HG03108 (cell line): ENCODE measurements at regions not wholly inside any gene's neighbourhood (a gene's known extent, or its start where the extent isn't known, plus 50 kb on each side); places are given as distances from the start of the nearest gene placed in this dataset.

Source experiments
- ATAC-seq: cut with Tn5 transposase; IDR thresholded peaks from one replicate; pipeline ENCODE4 v1.9.1; 2021; ENCODE audit warnings: moderate library complexity; ENCODE audit not compliant: unreplicated experiment

DNA sequence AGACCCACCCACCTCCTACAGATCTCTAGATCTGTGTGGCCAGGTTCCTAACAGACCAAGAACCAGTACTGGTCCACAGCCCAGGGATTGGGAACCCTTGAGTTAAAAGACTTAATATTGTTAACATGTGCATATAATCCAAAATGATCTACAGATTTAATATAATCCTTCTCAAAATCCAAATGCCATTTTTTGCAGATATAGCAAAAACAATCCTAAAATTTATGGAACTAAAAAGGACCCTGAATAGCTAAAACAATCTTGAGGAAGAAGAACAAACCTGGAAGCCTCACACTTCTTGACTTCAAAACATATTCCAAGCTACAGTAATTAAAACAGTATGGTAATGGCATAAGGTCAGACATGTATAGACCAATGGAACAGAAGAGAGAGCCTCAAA, 206.9 kb upstream of the SIX2 start:
- ATAC-seq: no peak

DNA sequence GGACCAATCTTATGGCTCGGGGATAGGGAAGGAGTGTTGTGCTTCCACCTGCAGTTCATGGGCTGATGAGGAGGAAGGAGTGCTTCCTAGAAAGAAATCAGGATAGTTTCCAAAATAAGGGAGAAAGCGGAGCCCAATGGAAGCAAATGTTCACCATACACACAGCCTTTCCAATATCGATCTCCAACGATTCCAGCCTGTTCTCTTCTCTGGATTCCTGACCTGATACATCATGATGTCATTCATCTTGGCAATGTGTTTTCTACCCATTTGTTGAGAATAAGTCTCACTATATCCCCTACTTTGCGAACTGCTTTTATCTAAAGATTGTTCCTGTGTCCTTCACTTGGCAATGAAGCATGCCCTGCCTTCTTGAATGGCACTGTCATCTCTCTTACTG, 205.3 kb upstream of the SIX2 start:
- no peak for ATAC-seq

DNA sequence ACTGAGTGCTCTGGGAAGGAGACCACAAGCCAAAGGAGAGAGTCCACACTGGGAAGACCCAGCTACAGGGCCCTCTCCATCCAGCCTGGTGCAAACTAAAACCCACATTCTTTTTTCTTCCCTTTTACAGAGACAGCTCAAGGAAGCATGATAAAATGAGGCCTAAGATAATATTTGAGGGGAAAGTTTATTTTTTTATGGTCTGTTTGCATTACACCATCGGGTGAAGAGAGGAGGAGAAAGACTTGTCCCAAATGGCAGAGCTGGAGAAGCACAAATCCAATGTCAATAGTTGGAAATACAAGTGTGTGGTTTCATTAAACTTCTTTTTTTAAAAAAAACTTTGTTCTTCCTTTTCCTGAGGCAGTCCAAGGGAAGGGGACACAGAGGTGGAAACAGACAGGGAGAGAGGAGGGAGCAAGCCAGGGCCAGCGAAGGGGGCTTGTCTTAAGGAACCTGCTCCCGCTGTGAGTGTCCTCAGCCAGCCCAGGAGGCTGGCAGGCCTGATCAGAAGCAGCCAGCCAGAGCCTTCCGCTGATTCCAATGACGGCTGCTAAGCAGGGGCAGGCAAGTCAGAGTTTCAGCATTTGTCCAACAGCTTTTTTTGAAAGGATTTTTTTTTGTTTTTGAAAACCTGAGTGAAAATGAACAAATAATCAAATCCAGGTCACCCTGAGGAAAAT, 203.8 kb upstream of the SIX2 start:
- ATAC-seq: no peak

DNA sequence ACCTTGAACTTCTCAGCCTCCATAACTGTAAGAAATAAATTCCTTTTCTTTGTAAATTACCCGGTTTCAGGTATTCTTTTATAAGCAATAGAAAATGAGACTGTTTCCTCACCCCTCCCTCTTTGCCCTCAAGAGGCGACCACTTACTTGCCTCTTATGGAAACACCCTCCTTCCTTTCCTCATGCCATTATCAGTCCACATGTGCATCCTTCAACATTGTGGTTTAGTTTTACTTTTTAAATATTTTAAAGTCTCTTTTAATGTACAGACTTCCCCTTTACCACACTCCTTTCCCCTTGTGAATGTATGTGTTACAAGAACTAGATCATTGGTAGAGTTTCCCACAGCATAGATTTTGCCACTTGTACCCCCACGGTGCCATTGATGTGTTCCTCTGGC, 202.4 kb upstream of the SIX2 start:
- no peak for ATAC-seq

DNA sequence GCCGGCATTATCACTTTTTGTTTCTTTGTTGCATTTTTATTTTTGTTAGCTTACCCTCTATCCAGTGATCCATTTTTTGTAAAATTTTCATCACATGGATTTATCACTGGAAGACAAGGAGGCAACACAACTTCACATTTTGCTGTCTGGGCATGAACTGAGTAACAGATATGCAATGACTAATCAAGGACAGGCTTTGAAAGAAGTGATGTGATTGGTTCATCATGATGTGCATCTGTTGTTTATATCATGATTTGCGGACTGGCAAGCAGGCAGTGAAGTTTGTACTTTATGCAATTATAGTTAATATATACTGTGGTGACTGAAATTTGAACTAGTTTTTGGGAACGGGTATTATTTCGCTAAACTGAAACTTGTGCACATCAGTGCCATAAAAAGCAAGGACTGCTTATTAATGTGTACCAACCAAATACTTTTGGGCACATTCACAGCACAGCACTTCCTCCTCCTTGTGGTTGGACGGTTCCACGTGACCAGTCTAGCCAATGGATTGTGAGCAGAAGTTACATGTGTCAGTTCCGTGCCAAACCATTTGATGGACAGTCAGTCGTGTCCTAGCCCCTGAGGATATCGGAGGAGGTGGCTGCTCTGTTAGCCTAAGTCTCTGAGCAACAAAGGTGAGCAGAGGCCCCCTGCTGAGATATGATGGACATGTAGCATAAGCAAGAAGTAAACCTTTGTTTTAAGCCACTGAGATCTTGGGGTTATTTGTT, 201.4 kb upstream of the SIX2 start:
- ATAC-seq: no peak

DNA sequence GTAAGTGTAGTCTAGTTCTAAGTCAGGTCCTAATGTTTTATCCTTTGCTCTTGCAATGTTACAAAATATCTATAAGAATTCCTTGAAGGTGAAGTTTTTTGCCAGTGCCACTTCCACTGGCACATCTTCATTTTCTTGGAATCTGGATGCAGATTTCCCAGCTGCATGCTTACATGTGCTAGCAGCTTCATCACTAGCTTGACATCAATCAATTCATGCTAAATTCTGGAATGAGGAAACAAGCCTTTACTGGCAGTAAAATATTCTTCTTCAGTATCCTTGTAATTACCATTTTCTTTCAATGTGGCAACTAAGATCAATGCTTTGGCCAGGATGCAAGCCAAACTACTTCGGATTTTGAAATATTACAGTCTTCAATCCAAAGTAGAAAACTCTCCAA, 200.6 kb upstream of the SIX2 start:
- ATAC-seq: no peak

DNA sequence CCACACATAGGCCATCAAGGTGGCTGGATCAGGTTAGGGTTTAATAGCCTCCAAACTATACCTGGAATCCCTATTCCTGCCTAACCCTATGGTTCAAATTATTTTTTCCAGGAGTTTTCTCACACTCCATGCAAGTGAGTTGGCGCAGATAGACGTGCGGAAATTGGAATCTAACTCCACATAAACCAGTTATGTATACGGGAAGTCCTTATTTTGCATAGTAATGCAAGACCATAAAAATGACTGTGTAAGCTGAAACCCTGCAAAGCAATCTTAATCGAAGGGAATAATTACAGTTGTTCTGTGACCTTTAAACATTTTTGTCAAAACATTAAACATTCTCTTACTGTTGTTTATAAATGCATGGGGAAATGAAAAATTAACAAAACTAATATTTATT, 200.1 kb upstream of the SIX2 start:
- no peak for ATAC-seq

DNA sequence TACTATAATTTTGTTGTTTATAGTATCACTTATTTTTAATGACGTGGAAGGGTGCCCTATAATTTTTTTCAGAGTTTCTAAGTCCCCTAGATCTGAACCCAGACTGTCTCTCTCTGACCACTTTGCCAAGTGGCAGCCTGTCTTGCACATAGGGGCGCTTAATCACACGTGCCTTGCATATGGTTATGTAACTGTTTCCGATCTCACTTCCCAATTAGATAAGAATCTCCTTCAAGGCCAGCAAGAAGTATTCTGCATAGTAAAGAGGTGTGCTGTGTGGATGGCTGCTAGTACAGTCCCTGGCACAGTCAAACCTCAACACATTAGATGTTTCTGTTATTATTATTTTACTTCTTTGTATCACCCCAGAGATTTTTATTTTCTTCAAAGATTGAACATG, 197.8 kb upstream of the SIX2 start:
- ATAC-seq: no peak

DNA sequence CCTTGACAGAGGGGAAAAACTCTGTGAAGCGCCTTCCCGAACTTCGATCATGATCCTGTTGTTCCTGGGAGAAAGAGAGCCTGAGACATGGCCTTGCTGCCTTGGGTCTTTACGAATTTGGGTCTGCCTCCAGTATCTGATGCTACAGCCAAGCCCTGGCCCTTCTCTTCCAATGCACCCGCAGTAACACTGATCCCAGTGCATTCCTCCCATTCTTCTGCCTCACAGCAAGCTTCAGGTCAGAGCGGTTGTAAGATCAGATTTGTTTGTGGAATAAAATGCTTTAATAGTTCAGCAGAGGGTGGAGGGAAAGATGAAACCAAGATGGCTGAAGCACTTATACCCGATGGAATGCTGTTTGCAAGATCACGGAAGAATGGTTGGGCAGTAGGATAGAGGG, 196.7 kb upstream of the SIX2 start:
- ATAC-seq: no peak

DNA sequence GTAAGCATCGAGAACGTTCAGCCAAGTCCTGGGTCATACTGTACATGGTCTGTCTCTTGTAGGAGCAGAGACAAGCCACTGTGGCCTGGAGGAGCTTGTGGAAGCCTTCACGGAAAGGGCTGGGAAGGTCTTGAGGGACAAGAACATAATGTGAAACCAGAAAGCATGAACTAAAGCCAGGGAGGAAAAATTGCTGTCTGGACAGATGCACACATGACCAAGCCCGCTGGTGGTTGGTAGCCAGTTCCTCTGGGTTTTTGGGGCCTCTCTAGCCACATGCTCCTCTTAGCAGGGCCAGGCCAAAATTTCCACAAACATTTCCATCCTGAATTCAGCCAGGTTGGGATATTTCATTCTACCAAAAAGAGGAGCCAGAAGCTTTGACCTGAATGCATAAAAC, 196.2 kb upstream of the SIX2 start:
- no peak for ATAC-seq

DNA sequence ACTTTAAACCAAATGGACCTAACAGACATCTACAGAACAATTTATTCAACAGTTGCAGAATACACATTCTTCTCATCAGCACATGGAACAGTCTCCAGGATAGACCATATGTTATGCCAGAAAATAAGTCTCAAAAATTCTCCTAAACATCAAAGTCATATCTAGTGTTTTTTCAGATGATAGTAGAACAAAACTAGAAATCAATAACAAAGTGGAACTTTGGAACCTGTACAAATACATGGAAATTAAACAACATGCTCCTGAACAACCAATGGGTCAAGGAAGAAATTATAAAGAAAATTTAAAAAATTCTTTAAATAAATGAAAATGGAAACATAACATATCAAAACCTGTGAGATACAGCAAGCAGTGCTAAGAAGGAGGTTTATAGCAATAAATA, 194.1 kb upstream of the SIX2 start:
- ATAC-seq: no peak

DNA sequence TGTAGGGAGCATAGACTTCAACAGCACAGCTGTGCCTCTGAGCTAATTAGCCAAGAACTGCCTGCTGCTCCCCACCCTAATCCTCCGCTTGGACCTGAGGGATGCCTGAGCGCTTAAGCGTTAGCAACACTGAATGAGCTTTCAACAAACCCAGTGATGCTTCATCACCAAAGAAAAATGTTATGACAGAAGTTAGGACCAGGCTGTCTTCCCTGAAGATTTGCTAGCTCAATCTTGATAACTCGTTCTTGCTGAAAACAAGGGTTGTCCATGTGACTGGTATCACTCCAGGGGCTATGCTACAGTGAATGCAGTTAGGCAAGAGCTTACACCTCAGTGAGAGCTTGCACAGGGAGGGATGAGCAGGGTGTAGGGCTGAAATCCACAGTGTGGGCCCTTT, 190.7 kb upstream of the SIX2 start:
- no peak for ATAC-seq

DNA sequence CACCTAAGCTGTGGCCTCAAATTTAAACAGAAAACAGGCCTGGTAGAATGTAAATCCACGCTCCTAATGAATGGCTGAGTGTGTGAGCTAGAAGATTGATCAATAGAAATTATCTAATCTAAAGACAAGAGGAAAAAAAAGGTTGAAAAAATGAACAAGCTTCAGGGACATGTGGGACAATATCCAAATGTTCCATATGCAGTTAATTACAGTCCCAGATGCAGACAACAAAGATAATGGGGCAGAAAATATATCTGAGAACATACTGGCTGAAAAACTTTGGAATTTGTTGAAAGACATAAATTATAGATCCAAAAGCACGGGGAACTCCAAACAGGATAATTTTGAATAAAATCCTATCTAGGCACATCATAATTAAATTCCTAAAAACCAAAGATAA, 186.7 kb upstream of the SIX2 start:
- ATAC-seq: no peak

DNA sequence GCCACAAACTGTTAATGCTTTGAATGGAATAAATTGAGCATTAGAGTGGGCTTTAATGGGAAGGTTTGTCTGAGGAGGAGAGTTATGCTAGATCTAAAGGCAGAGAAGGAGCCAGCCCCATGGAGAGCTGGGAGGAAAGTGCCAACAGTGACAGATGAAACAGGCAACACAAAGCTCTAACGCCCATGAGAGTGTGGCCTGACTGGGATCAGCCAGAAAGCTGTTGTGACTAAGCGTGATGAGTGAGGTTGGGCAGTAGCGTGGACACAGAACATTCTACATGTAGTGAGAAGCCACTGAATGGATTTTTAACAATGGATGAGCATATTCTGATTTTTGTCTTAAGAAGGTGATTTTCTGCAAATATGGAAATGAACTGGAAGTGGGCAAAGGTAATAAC, 185.3 kb upstream of the SIX2 start:
- ATAC-seq: no peak

DNA sequence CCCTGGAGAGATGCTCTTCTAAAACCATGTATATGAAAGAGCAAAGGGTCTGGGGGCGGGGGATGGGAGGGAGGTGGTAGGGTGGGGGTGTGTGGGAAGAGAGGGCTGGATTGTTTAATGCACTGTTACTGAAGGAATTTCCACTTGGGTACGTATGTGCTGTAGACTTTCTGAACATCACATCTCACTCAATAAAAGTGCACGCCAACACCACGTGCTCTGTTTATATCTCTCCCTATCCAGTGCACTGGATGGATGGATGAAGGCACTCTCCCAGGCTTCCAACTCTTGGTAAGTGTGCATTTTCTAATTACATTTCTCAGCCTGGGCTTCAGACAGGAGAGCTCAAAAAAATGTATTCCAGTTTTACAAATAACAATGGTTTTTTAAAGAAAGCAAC, 184.3 kb upstream of the SIX2 start:
- no peak for ATAC-seq

DNA sequence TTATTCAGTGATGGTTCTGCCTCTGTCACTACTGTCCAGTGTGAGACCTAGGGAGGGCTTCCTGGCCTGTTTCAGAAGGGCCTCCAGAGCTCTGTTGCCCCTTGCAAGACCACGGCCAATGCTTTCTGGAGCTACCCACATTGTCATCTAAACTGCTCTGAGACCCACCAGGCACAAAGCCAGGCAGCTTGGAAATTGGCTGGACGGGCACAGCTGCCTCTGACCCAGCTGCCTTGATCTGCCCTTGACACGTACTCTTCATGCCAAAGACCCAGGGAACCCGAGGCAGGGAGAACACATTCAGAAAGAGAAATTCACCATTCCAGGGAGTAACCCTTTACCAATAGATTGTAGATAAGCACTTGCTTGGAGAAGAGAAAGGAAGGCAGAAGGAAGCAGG, 183.7 kb upstream of the SIX2 start:
- ATAC-seq: no peak

DNA sequence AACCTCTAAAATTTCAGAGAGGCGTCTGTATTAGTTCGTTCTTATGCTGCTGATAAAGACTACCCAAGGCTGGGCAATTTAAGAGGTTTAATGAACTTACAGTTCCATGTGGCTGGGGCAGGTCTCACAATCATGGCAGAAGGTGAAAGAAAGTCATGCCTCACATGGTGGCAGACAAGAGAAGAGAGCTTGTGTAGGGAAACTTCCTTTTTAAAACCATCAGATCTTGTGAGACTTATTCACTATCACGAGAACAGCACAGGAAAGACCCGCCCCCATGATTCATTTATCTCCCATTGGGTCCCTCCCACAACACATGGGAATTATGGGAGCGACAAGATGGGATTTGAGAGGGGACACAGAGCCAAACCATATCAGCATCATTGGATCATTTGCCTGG, 183.2 kb upstream of the SIX2 start:
- ATAC-seq: no peak

DNA sequence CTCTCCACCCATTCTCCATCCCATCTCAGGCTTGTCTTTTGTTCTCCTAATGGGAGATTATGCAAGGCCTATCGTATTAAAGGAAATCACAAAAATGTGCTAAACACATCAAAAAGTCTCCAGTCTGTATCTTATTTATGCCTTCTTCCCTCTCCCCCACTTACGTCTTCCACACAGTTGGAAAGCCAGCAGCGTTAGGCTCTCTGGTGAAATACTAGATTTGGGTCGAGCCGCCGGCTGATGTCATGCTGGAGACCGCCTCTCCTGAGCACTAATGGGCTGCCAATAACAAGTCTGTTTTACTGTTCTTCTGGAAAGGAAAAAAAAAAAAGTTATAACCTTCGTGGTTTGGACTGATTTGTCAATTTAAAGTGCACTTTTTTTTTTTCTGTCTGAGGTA, 182.7 kb upstream of the SIX2 start:
- ATAC-seq: no peak

DNA sequence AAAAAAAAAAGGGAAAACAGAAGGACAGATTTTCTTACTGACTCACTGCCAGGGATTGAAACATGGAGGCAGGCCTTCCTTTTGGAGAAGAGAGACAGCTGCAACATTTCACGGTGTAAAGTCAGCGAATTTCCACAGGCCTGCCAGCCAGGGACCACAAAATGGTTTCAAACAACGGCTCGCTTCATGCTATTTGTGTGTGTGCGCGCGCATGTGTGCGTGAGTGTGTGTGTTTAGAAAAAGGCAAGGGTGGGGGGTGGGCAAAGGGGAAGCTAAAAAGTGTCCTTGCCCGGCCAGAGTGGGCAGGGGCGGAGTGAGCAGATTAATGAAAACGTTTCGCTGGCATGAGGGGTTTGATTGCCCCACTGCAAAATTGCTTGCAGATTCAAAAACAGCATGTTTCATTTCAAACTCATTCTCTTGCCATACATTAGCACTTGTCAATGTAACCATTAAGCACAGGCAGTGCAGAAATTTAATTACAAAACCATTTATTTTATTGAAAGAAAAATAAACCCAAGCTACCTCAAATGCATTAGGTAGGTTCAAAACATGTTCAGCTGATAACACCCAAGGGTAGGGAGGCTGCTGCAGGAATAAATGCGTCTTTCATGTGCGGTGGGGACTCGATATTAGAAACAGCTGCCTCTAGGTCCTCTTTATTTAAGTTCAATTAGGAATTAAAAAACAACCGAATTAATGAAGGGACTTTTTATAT, 182.1 kb upstream of the SIX2 start:
- no peak for ATAC-seq

DNA sequence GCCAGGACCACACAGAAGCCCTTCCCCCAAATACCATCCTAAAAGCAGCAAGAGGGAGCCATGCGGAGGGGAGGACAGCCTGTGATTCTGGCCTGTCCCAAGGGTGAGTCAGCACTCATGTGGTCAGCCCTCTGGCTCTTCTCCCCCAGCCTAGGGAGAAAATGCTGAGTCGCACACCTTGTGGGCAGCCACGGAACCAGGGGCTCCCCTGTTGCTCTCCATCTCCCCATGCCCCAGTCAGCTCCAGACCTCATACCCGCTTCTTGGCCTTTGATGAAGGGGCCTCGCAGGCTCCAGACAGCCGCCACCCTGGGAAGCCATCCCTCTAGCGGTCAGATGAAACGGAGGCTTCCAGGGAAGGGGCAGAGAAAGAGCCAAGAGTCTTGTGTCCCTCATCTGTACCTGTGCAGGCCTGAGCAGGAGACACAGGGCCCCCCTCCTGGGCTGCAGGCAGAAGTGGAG, 181.3 kb upstream of the SIX2 start:
- no peak for ATAC-seq

DNA sequence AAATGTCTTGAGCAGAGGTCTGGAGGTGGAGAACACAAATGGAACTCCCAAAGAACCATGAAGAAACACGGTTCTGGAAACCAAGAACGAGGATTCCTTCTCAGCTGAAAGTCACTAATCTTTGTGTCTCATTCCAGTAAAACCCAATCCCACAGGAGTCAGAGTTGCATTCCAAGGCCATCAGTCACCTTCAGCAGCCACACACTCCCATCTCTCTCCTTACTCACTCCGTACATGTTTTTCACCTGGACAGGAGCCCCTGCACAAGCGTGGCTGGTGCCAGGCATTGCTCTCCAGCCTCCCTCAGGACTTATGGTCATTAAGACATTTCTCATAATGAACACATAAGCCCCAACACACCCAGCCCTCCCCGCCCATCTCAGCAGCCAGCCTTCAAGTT, 175.4 kb upstream of the SIX2 start:
- no peak for ATAC-seq

DNA sequence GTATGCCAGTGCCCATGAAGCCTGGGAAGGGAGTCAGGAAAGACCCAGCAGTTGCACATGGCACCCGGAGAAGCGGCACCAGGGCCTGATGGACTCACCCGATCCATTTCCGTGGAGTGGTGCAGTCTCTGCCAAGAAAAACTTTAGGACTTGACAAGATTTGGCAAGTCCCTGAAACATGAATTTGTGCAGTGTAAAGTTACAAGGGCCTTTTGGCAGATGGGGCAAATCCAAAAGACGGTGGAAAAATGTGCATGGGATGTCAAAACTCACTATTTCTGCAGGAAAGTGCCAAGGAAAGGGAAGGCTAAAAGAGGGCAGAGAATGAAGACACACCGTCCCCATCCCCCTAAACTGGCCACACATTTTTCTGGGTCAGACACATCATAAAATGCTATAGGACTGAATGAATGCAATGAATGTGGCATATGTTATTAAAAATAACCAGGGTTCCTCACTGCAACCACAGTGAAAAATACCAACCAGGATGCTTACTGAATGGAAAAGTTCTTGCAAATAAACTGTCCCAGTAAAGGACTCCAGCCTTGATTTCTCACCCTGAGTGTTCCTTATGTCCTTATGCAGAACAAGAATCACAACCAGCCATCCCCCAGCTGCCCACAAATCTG, 173.5 kb upstream of the SIX2 start:
- ATAC-seq: no peak
